ENCODE measurements at regions not wholly inside any gene's neighbourhood (a gene's known extent, or its start where the extent isn't known, plus 50 kb on each side); places are given as distances from the start of the nearest gene placed in this dataset.

GRCh38 chrX:39661116-39661907 lies 436.4 kb downstream of the BCOR start:
- Histone ChIP-seq H3K36me3 (ENCODE audit: control insufficient read depth, insufficient read depth, low read length) (no peaks in the 10 kb centered on the region), H3K27me3 (ENCODE audit: control insufficient read depth, insufficient read depth, low read length) (no peaks in the 10 kb centered on the region), H3K9me3 (ENCODE audit: control insufficient read depth, insufficient read depth, low read length) (no peaks in the 10 kb centered on the region), H3K4me1 (ENCODE audit: control insufficient read depth, insufficient read depth, low read length) (no peaks in the 10 kb centered on the region), H3K4me3 (ENCODE audit: low read depth, low read length) (no peak overlapping the region), H3K9ac (ENCODE audit: low read depth, low read length) (no peak overlapping the region)

DNA sequence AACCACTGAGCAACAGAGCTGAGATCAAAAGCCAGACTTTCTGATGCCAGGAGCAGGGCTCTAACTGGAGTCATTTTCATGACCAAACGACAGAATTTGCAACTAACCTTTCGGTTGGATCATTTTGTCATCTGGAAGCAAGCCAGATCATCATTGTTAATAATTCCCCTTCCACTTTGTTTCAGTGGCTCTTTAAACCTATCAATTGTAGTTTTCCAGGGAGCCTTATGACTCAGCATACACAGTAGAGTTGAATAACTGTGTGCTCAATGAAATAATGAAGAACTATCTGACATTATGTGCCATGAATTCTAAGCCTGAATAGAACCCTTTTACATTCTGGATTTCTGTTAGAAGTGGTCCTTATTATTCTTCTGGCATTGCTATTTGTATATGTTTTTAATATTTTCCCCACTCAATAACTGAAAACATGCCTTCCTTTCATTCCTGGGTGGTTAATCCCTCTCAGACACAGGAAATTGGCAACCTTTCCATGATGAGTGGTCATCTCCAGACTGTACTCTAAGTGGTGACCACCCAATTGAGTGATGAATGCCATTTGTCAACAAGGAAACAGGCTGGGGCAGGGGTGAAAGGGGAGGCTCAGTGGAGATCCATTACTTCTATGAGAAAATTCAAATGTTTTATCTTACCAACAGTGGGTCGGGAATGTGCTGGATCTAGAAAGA lies 431.8 kb downstream of the BCOR start:
- H3K27me3 ChIP-seq (ENCODE audit: control insufficient read depth, insufficient read depth, low read length) = no peaks in the 10 kb centered on the region
- H3K9ac ChIP-seq (ENCODE audit: low read depth, low read length) = no peak overlapping the region

GRCh38 chrX:39667191-39667590 lies 430.6 kb downstream of the BCOR start:
- H3K9ac ChIP-seq (ENCODE audit: low read depth, low read length) = no peak overlapping the region
- H3K9me3 ChIP-seq (ENCODE audit: control insufficient read depth, insufficient read depth, low read length) = no peaks in the 10 kb centered on the region
- no peaks in the 10 kb centered on the region for H3K27me3 ChIP-seq (ENCODE audit: control insufficient read depth, insufficient read depth, low read length)
- no peaks in the 10 kb centered on the region for H3K36me3 ChIP-seq (ENCODE audit: control insufficient read depth, insufficient read depth, low read length)
- no peak overlapping the region for H3K4me3 ChIP-seq (ENCODE audit: low read depth, low read length)
- peaks cover 2% of the 10 kb centered on the region for H3K4me1 ChIP-seq (ENCODE audit: control insufficient read depth, insufficient read depth, low read length)

More for the DNA sequence above, 431.8 kb downstream of the BCOR start:
- no peaks in the 10 kb centered on the region for H3K9me3 ChIP-seq (ENCODE audit: control insufficient read depth, insufficient read depth, low read length)
- no peaks in the 10 kb centered on the region for H3K36me3 ChIP-seq (ENCODE audit: control insufficient read depth, insufficient read depth, low read length)
- no peak overlapping the region for H3K4me3 ChIP-seq (ENCODE audit: low read depth, low read length)
- H3K4me1 ChIP-seq (ENCODE audit: control insufficient read depth, insufficient read depth, low read length) = peaks cover 2% of the 10 kb centered on the region

- H3K4me3 ChIP-seq (ENCODE audit: low read depth, low read length) = no peak overlapping the region
- H3K27me3 ChIP-seq (ENCODE audit: control insufficient read depth, insufficient read depth, low read length) = no peaks in the 10 kb centered on the region
- no peak overlapping the region for H3K9ac ChIP-seq (ENCODE audit: low read depth, low read length)
- H3K36me3 ChIP-seq (ENCODE audit: control insufficient read depth, insufficient read depth, low read length) = no peaks in the 10 kb centered on the region
- peaks cover 2% of the 10 kb centered on the region for H3K4me1 ChIP-seq (ENCODE audit: control insufficient read depth, insufficient read depth, low read length)
- no peaks in the 10 kb centered on the region for H3K9me3 ChIP-seq (ENCODE audit: control insufficient read depth, insufficient read depth, low read length)
Measured at GRCh38 chrX:39667736-39668482, 429.8 kb downstream of the BCOR start.

- no peak overlapping the region for H3K9ac ChIP-seq (ENCODE audit: low read depth, low read length)
- H3K9me3 ChIP-seq (ENCODE audit: control insufficient read depth, insufficient read depth, low read length) = no peaks in the 10 kb centered on the region
Measured at GRCh38 chrX:39669668-39670067, 428.1 kb downstream of the BCOR start.

DNA sequence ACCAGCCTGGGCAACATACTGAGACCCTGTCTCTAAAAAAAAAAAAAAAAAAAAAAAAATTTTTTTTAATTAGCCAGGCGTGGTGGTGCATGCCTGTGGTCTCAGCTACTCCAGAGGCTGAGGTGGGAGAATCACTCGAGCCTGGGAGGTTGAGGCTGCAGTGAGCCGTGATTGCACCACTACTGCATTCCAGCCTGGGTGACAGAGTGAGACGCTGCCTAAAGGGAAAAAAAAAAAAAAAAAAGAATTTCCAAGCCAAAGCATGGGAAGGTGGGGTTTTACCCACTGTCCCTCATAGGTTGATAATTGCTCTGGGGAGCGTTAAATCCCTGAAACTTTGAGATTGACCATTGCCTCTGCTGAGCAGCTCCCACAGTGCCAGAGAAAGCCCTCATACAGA lies 427.5 kb downstream of the BCOR start:
- no peaks in the 10 kb centered on the region for H3K36me3 ChIP-seq (ENCODE audit: control insufficient read depth, insufficient read depth, low read length)
- H3K27me3 ChIP-seq (ENCODE audit: control insufficient read depth, insufficient read depth, low read length) = no peaks in the 10 kb centered on the region
- H3K9ac ChIP-seq (ENCODE audit: low read depth, low read length) = no peak overlapping the region
- H3K4me3 ChIP-seq (ENCODE audit: low read depth, low read length) = no peak overlapping the region
- H3K9me3 ChIP-seq (ENCODE audit: control insufficient read depth, insufficient read depth, low read length) = no peaks in the 10 kb centered on the region
- H3K4me1 ChIP-seq (ENCODE audit: control insufficient read depth, insufficient read depth, low read length) = peaks cover 2% of the 10 kb centered on the region

More at GRCh38 chrX:39669668-39670067, 428.1 kb downstream of the BCOR start:
- Histone ChIP-seq H3K4me3 (ENCODE audit: low read depth, low read length) (no peak overlapping the region), H3K27me3 (ENCODE audit: control insufficient read depth, insufficient read depth, low read length) (no peaks in the 10 kb centered on the region), H3K36me3 (ENCODE audit: control insufficient read depth, insufficient read depth, low read length) (no peaks in the 10 kb centered on the region), H3K4me1 (ENCODE audit: control insufficient read depth, insufficient read depth, low read length) (peaks cover 2% of the 10 kb centered on the region)

GRCh38 chrX:39672405-39672804 lies 425.4 kb downstream of the BCOR start:
- Histone ChIP-seq H3K36me3 (ENCODE audit: control insufficient read depth, insufficient read depth, low read length) (no peaks in the 10 kb centered on the region), H3K9me3 (ENCODE audit: control insufficient read depth, insufficient read depth, low read length) (no peaks in the 10 kb centered on the region), H3K4me1 (ENCODE audit: control insufficient read depth, insufficient read depth, low read length) (peaks cover 2% of the 10 kb centered on the region), H3K9ac (ENCODE audit: low read depth, low read length) (no peak overlapping the region), H3K27me3 (ENCODE audit: control insufficient read depth, insufficient read depth, low read length) (no peaks in the 10 kb centered on the region), H3K4me3 (ENCODE audit: low read depth, low read length) (no peak overlapping the region)

DNA sequence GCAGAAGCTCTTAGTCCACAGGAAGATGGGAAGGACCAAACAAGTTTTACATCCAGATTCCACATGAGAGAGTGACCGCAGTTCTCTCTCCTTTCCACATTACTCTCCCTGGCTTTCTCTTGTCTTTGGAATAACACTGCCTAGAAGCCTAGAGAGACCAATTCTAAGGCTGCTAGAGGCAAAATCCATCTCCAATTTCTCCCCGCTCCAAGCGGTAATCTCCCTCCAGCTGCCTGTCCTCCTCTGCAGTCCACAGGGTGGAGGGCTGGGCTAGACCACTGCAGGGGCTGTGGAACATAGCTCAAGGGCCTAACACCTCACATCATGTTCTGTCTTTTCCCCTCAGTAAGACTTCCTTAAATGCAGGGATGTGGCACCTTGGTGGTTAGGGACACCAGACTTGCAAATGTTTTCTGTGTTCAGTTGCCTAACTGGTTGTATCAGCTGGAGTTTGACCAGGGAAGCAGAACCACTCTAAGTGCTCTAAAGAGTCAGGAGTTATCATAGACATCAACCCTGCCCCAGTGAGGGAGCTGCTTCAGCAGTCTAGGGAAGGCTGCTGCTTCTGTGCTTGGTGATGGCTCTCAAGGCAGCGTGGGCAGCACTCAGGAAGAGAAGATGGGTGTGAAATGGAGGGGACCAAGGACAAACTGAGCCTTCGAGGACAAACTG lies 423.1 kb downstream of the BCOR start:
- no peaks in the 10 kb centered on the region for H3K36me3 ChIP-seq (ENCODE audit: control insufficient read depth, insufficient read depth, low read length)
- peaks cover 3% of the 10 kb centered on the region for H3K4me1 ChIP-seq (ENCODE audit: control insufficient read depth, insufficient read depth, low read length)
- H3K9me3 ChIP-seq (ENCODE audit: control insufficient read depth, insufficient read depth, low read length) = no peaks in the 10 kb centered on the region
- H3K27me3 ChIP-seq (ENCODE audit: control insufficient read depth, insufficient read depth, low read length) = no peaks in the 10 kb centered on the region
- no peak overlapping the region for H3K4me3 ChIP-seq (ENCODE audit: low read depth, low read length)
- no peak overlapping the region for H3K9ac ChIP-seq (ENCODE audit: low read depth, low read length)

- Histone ChIP-seq H3K4me1 (ENCODE audit: control insufficient read depth, insufficient read depth, low read length) (peaks cover 3% of the 10 kb centered on the region), H3K4me3 (ENCODE audit: low read depth, low read length) (no peak overlapping the region), H3K27me3 (ENCODE audit: control insufficient read depth, insufficient read depth, low read length) (no peaks in the 10 kb centered on the region), H3K9ac (ENCODE audit: low read depth, low read length) (no peak overlapping the region), H3K9me3 (ENCODE audit: control insufficient read depth, insufficient read depth, low read length) (no peaks in the 10 kb centered on the region), H3K36me3 (ENCODE audit: control insufficient read depth, insufficient read depth, low read length) (no peaks in the 10 kb centered on the region)
Measured at GRCh38 chrX:39675162-39675553, 422.6 kb downstream of the BCOR start.

DNA sequence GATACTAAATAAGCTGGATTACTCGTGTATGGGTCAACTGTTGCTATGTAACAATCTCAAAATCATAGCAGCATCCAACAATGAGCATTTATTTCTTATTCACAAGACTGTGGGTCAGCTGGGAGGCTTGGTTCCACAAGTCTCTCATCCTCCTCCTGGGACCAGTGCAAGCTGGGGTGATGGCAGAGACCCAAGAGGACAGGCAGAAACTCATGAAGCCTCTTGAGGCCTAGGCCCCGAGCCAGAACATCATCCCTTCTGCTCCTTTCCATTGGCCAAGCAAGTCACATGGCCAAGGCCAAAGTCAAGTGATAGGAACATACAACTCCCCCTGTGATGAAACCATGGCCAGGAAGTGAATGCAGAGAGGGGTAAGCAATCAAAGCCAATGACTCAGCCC lies 422.1 kb downstream of the BCOR start:
- H3K27me3 ChIP-seq (ENCODE audit: control insufficient read depth, insufficient read depth, low read length) = no peaks in the 10 kb centered on the region
- peaks cover 3% of the 10 kb centered on the region for H3K4me1 ChIP-seq (ENCODE audit: control insufficient read depth, insufficient read depth, low read length)
- H3K9me3 ChIP-seq (ENCODE audit: control insufficient read depth, insufficient read depth, low read length) = no peaks in the 10 kb centered on the region
- no peak overlapping the region for H3K4me3 ChIP-seq (ENCODE audit: low read depth, low read length)
- no peak overlapping the region for H3K9ac ChIP-seq (ENCODE audit: low read depth, low read length)
- no peaks in the 10 kb centered on the region for H3K36me3 ChIP-seq (ENCODE audit: control insufficient read depth, insufficient read depth, low read length)

DNA sequence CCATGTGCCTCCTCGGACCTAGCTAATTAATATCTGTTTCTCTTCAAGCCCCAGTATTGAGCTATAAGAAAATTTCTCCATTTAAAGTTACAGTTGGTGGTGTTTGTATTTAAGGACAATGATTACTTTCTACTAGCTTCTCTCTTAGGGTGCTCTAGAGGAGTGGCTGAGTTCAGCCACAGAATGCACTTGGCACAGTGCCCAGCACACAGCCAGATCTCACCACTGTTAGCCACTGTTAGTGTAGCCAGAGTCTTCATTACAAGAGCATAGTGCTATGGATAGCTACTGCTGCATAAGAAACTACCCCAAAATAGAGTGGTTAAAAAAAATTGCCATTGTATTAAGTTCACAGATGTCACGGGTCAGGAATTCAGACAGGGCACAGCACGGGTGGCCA lies 421.3 kb downstream of the BCOR start:
- no peaks in the 10 kb centered on the region for H3K27me3 ChIP-seq (ENCODE audit: control insufficient read depth, insufficient read depth, low read length)
- no peaks in the 10 kb centered on the region for H3K9me3 ChIP-seq (ENCODE audit: control insufficient read depth, insufficient read depth, low read length)
- H3K36me3 ChIP-seq (ENCODE audit: control insufficient read depth, insufficient read depth, low read length) = no peaks in the 10 kb centered on the region
- H3K4me3 ChIP-seq (ENCODE audit: low read depth, low read length) = no peak overlapping the region
- peaks cover 3% of the 10 kb centered on the region for H3K4me1 ChIP-seq (ENCODE audit: control insufficient read depth, insufficient read depth, low read length)
- H3K9ac ChIP-seq (ENCODE audit: low read depth, low read length) = no peak overlapping the region
